Peyer's patch (tissue), 4 donors: ENCODE measurements at regions not wholly inside any gene's neighbourhood (a gene's known extent, or its start where the extent isn't known, plus 50 kb on each side); places are given as distances from the start of the nearest gene placed in this dataset.

Experiments
- DNase-seq, 3 donors: peaks; one replicate each; pipeline ENCODE4 v3.0.0-alpha.2; 2017 to 2019
- H3K27ac ChIP-seq, 4 donors: fragments of 200-600 bp; sonication (generic); one replicate each; pipeline ENCODE4 v1.5.1; 2016 to 2019
- H3K27me3 ChIP-seq, 2 donors: fragments of 200-600 bp; sonication (generic); one replicate each; pipeline ENCODE4 v1.5.1; 2019
- H3K36me3 ChIP-seq, 3 donors: fragments of 200-600 bp; sonication (generic); one replicate each; pipeline ENCODE4 v1.5.1; 2016 to 2019
- H3K4me1 ChIP-seq, 4 donors: fragments of 200-600 bp; sonication (generic); one replicate each; pipeline ENCODE4 v1.5.1; 2016 to 2019
- H3K4me3 ChIP-seq, 4 donors: fragments of 200-600 bp; sonication (generic); 1 replicate in 3 of 4; 2 replicates in 1 of 4; pipeline ENCODE4 v1.5.1; 2016 to 2019; ENCODE audit warnings: mild to moderate bottlenecking in 1 of 4
- H3K9me3 ChIP-seq, 4 donors: fragments of 200-600 bp; sonication (generic); one replicate each; pipeline ENCODE4 v1.5.1; 2016 to 2019; ENCODE audit warnings: mild to moderate bottlenecking in 1 of 4
- CTCF ChIP-seq, 6 experiments: fragments of 450-650 bp in 4 of 6; fragments of 200-600 bp in 2 of 6; sonication (generic) in 1 of 6; IDR thresholded peaks; one replicate each; pipeline ENCODE4 v1.5.1; 2017 to 2019; ENCODE audit warnings: antibody characterized with exemption in 6 of 6, mild to moderate bottlenecking in 3 of 6, moderate library complexity in 1 of 6
- POLR2A ChIP-seq, 2 donors: fragments of 450-650 bp; IDR thresholded peaks; one replicate each; pipeline ENCODE4 v1.5.1; 2017; ENCODE audit warnings: antibody characterized with exemption in 2 of 2, mild to moderate bottlenecking in 2 of 2, moderate library complexity in 2 of 2

- peak overlapping the region in 1 of 4 donors; percentile 11 for H3K4me3 ChIP-seq
- DNase-seq: peak in 2 of 3 donors; percentile 69 to 70
- TF ChIP-seq POLR2A (IDR thresholded peaks at IDR 0.05): no peak
- peak in 2 of 6 experiments; percentile 5 to 14 for TF ChIP-seq CTCF (IDR thresholded peaks at IDR 0.05)
- no peaks in the 10 kb centered on the region for H3K36me3 ChIP-seq
- H3K9me3 ChIP-seq: no peaks in the 10 kb centered on the region
- H3K27me3 ChIP-seq: no peaks in the 10 kb centered on the region
- H3K4me1 ChIP-seq: peaks cover 0 to 15% (median 0%) of the 10 kb centered on the region in 4 donors
- peak overlapping the region in 1 of 4 donors; percentile 2 for H3K27ac ChIP-seq
Observed at GRCh38 chr13:30133554-30133912, 173.8 kb downstream of the KATNAL1 start.

- Histone ChIP-seq H3K27me3 (no peaks in the 10 kb centered on the region), H3K4me1 (peaks cover 0 to 15% (median 0%) of the 10 kb centered on the region in 4 donors), H3K9me3 (no peaks in the 10 kb centered on the region), H3K4me3 (peak overlapping the region in 2 of 4 donors; percentile 11 to 12), H3K27ac (peak overlapping the region in 2 of 4 donors; percentile 2 to 58), H3K36me3 (no peaks in the 10 kb centered on the region)
- DNase-seq: peak; percentile 97 to 99 (median 99)
- TF ChIP-seq POLR2A (IDR thresholded peaks at IDR 0.05) (peak in 1 of 2 donors; percentile 19), CTCF (IDR thresholded peaks at IDR 0.05) (peak; percentile 85 to 96 (median 94))
Observed at GRCh38 chr13:30132623-30133553, 174.5 kb downstream of the KATNAL1 start.

- Histone ChIP-seq H3K27ac (no peak overlapping the region), H3K9me3 (no peaks in the 10 kb centered on the region), H3K27me3 (no peaks in the 10 kb centered on the region), H3K36me3 (no peaks in the 10 kb centered on the region), H3K4me3 (no peak overlapping the region), H3K4me1 (peaks cover 0 to 15% (median 0%) of the 10 kb centered on the region in 4 donors)
- no peak for DNase-seq
- no peak for TF ChIP-seq CTCF (IDR thresholded peaks at IDR 0.05)
- no peak for TF ChIP-seq POLR2A (IDR thresholded peaks at IDR 0.05)
Observed at GRCh38 chr13:30129411-30129810, 177.9 kb downstream of the KATNAL1 start.

GRCh38 chr13:30128591-30128990 is 178.8 kb downstream of the KATNAL1 start:
- H3K36me3 ChIP-seq: no peaks in the 10 kb centered on the region
- H3K9me3 ChIP-seq: no peaks in the 10 kb centered on the region
- no peak overlapping the region for H3K4me3 ChIP-seq
- H3K27me3 ChIP-seq: no peaks in the 10 kb centered on the region
- peaks cover 0 to 9% (median 0%) of the 10 kb centered on the region in 4 donors for H3K4me1 ChIP-seq
- H3K27ac ChIP-seq: no peak overlapping the region
- no peak for DNase-seq
- TF ChIP-seq CTCF (IDR thresholded peaks at IDR 0.05): no peak
- TF ChIP-seq POLR2A (IDR thresholded peaks at IDR 0.05): no peak

GRCh38 chr13:30128095-30128494 is 179.3 kb downstream of the KATNAL1 start:
- no peak overlapping the region for H3K27ac ChIP-seq
- H3K4me3 ChIP-seq: no peak overlapping the region
- no peak for TF ChIP-seq POLR2A (IDR thresholded peaks at IDR 0.05)
- no peak for TF ChIP-seq CTCF (IDR thresholded peaks at IDR 0.05)
- no peaks in the 10 kb centered on the region for H3K27me3 ChIP-seq
- peaks cover 0 to 4% (median 0%) of the 10 kb centered on the region in 4 donors for H3K4me1 ChIP-seq
- H3K36me3 ChIP-seq: no peaks in the 10 kb centered on the region
- no peak for DNase-seq
- no peaks in the 10 kb centered on the region for H3K9me3 ChIP-seq
